ENCODE measurements at regions not wholly inside any gene's neighbourhood (a gene's known extent, or its start where the extent isn't known, plus 50 kb on each side); places are given as distances from the start of the nearest gene placed in this dataset.

DNA sequence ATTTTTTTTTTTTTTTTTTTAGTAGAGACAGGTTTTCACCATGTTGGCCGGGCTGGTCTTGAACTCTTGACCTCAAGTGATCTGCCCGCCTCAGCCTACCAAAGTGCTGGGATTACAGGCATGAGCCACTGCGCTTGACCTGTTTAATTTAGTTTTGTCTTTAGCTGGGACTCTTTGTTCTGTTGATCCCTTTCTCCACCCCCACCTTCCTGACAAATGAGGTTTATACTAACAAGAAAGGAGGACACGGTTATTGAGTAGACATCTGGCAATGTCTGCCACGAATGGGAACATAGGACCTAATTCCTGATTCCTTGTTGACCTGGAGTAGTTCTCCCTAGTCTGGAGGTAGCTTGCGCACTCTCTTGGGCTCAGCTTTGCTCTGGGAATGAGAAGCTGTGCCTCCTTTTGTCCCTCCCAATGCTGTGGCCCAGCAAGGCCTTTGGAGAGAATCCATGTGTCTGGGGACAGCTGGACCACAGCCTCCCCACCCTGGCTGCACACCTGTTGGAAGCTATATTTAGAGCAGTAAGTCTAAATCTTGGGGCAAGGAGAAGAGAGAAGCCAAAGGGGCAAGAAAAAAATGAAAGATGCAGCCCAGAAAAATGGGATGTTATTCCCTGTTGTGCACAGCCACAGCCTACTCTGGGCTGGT is 53.2 kb upstream of the ADPGK start:
- no peak for DNase-seq

DNA sequence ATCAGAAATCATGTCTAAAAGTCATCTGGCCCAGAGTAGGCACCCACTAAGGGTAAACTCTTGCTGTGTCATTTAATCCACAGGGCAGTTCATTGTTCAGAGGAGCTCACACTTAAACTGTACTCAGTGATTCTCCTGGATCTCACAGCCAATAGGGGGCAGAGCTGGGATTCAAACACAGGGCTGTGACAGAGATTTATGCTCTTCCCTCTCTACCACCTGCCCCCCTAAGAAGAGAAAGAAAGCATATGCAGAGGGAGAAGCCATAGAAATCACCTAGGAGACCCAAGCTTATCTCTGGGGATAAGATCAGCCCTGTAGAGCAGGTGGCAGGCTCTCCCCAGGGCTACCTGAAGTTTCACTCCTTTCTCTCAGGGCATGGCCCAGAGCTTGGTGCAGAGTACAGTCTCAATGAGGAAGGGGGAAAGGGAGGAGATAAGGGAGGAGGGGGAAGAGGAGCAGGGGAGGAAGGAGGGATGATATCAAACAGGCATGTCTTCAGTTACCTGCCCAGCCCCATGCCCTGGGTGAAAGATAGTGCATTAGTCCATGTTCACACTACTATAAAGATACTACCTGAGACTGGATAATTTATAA is 51.8 kb upstream of the ADPGK start:
- peak in 2 of 51 donors; percentile 0 to 8 for DNase-seq

DNA sequence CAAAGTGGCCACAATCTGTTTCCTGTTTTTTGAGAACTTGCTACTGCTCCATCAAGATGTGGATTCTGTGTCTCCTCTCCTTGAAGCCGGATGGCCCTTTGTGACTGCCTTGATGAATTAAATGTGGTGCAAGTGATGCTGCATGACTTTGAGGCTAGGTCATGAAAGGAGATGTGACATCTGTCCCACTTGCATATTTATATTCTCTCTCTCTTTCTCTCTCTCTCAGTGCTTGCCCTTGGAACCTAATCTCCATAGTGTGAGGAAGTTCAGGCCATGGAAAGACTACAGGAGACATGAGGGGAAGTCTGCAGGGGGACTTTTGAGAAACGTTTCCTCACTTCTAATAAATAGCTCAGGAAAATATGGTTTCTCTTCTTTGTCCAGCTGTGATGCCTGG is 50.0 kb upstream of the ADPGK start:
- no peak for DNase-seq
